ENCODE measurements at regions not wholly inside any gene's neighbourhood (a gene's known extent, or its start where the extent isn't known, plus 50 kb on each side); places are given as distances from the start of the nearest gene placed in this dataset.
A peak's percentile ranks its signal among the peaks of the same experiment; 100 is the strongest.
"Not testable (repeated sequence)": the region's sequence is repeated elsewhere in the genome, so short reads cannot be mapped to it uniquely, and the experiment has no call there.

DNA sequence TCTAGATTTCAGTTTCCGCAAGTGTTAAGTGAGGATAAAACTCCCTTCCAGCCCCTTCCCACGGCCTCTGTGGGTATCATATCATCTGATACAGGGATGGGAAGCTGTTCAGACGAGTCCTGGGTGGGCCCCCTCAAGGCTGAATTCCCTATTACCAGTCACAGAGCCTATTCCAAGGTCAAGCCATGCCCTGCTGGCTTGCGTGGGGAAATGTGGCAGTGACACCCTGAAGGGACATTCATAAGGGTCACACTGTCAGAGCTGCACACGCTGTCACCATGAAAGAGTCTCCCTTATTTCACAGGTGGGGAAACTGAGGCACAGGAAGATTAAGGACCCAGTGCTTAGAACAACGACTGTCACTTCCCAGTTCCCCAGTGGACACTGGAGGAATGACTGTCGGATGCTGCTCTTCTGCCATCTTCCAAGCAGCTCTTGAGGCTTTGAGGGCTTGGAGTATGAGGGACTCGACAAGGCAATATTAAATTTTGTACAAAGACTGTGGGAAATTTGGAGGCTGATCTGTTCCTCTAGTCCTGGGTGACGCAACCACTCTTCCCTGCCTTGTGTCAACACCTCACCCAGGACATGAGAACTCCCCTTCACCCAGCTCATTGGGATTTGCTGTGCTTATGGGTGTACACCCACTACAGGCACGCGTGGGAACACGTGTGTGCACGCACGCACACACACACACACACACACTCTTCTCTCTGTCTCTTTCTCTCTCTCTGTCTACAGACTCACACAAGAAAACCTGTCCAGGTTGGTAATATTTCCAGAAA lies 386.0 kb downstream of the RPS24 start:
- DNase-seq = peak; percentile 4

- no peak for DNase-seq
These were observed 387.5 kb downstream of the RPS24 start for GRCh38 chr10:78420946-78421735.

- DNase-seq = not testable (repeated sequence)
These were observed 390.4 kb downstream of the RPS24 start for GRCh38 chr10:78424050-78424449.

GRCh38 chr10:78424723-78425122 lies 391.1 kb downstream of the RPS24 start:
- DNase-seq = no peak

DNA sequence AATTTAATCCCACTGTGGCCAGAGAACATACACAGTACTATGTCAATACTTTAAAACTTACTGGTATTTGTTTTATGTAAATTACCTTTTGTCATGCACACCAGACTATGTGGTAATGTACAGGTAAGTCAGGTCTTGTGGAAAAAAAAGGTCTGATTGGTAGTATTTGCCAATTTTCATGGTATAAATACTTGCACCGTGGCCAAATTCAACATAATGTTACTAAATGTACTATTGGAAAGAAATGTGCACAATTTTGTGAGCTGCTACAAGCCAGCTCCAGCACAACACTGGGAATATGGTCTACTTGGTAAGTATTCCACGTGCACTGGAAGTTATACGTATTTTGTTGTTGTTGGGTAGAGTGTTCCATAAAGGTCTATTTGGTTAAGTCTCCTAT lies 392.5 kb downstream of the RPS24 start:
- DNase-seq = no peak

DNA sequence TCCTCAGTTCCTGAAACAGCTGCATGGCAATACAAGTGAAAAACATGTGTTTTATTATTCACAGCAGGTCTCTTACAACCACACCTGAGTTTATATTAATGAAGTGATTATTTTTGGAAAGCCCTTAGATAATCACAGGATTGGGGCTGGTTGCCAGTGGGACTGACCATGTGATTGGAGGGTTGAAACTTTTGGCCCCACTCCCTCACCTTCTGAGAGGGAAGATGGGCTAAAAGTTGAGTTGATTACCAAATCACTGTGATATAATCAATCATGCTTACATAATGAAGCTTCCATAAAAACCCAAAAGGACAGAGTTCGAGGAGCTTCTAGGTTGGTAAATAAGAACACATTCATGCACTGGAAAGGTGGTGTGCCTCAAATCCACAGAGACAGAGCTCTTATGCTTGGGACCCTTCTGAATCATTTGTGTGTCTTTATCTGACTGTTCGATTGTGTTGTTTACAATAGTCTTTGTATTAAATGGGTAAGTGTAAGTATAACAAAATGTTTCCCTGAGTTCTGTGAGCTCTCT lies 393.9 kb downstream of the RPS24 start:
- no peak for DNase-seq

DNA sequence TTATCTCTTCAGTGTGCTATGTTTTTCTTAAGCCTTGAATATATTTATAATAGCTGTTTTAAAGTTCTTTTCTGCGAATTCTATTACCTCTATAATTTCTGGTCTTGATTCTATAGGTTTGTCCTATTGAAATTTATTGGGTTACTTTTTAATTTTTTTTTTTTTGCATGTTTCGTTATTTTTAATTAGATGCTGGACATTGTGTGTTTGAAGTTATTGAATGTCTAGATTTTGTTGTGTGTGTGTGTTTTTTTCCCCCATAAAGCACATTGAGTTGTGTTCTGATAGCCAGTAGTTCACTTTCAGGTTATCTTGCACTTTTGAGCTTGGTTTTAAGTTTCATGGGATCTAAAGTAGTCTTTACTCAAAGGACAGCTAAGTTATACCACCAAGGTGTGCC lies 394.9 kb downstream of the RPS24 start:
- DNase-seq = no peak

GRCh38 chr10:78429984-78430383 lies 396.3 kb downstream of the RPS24 start:
- no peak for DNase-seq

DNA sequence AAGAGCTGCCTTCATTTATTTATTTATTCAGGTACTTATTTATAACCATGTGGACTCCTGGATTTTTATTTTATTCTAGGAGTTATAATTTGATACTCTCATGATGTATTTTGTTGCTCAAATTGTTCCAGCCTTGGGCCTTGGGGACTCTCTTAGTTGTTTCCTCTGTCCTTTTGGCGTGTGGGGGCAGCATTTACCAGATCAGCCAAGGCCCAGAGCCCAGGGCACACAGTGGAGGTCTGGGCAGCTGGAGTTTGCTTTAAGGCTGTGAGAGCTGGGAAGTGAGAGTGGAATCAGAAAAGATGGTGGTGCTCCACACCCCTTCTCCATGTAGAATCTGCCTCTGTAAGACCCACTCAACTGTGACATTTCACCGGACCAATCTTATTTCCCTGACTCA lies 398.9 kb downstream of the RPS24 start:
- DNase-seq = no peak

DNA sequence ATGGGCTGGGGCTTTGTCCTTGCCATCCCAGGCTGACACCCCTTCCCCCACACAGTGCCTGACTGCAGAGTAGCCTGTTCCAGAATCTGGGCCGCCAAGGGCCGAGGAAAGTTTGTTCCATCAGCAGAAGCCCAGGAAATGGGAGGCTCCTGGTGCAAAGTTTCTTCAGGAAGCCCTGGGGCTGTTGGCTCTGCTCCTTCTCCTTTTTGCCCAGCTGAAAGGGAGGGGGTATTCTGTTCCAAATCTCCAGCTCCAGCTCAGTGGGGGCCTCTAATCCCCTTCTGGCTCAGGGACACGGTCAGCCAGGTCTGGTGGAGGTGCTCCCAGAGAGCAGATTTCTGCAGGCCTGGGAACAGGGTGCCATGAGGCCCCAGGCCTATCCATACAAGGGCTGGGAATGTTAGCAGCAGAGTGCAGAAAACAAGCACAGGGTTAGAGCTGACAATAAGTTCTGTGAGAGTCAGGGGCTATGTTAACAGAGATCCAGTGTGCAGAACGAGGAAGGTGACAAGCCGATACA lies 399.5 kb downstream of the RPS24 start:
- DNase-seq = peak; percentile 2

DNA sequence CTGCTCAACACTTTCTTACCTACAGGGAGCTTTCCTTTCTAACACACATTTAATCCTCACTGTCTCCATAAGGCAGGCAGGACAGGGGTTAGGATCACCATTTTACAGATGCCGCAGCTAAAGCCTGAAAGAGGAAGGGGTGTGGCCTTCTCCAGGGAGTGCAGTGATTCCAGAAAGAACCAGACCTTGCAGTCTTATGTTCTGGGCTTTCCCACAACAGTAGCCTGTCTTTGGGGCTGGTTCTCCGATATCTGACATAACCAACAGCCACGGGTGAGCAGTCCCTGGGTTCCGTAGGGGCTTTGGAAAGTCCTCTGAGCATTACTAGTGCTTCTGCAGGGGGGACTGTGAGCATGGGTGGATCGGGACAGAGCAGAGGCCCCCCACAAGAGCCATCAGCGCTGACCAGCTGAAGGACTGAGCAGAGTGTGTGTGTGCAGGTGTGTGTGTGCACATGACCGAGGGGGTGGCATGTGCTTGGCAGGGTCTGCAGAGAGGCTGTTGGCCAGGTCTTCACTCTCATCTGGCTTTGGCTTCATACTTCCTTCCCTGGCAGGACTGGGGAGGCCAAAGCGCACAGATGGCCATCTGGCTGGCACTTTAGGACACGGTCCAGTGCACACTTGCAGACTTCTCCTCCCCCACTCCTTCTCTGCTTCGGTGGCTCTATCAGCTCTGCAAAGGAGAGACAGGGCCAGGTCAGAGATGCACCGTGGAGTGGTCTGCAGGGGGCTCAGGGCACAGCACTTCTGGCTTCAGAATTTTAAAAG lies 400.3 kb downstream of the RPS24 start:
- DNase-seq = no peak

GRCh38 chr10:78434886-78435285 lies 401.2 kb downstream of the RPS24 start:
- DNase-seq = no peak

- DNase-seq = no peak
These were observed 402.0 kb downstream of the RPS24 start for GRCh38 chr10:78435484-78436221.

GRCh38 chr10:78436222-78436573 lies 402.5 kb downstream of the RPS24 start:
- DNase-seq = no peak

- no peak for DNase-seq
These were observed 403.2 kb downstream of the RPS24 start for GRCh38 chr10:78436706-78437406.

DNA sequence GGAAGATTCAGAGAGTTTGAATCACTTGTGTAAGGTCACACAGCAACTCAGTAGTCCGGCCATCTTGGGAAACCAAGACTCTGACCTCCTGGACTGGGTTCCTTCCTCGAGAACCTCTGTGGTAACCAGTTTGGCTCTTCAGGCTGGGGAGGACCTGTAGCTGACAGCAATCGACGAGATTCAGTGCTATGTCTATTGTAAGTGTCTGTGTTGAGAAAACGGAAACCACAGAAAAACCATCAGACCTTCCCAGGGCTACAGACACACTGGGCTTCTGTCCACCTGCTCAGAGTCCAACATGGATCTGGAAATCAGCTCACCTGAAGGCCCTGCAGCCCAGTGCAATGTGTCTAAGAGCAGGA lies 403.7 kb downstream of the RPS24 start:
- peak; percentile 7 for DNase-seq

GRCh38 chr10:78437998-78438906 lies 404.6 kb downstream of the RPS24 start:
- peak; percentile 17 for DNase-seq

DNA sequence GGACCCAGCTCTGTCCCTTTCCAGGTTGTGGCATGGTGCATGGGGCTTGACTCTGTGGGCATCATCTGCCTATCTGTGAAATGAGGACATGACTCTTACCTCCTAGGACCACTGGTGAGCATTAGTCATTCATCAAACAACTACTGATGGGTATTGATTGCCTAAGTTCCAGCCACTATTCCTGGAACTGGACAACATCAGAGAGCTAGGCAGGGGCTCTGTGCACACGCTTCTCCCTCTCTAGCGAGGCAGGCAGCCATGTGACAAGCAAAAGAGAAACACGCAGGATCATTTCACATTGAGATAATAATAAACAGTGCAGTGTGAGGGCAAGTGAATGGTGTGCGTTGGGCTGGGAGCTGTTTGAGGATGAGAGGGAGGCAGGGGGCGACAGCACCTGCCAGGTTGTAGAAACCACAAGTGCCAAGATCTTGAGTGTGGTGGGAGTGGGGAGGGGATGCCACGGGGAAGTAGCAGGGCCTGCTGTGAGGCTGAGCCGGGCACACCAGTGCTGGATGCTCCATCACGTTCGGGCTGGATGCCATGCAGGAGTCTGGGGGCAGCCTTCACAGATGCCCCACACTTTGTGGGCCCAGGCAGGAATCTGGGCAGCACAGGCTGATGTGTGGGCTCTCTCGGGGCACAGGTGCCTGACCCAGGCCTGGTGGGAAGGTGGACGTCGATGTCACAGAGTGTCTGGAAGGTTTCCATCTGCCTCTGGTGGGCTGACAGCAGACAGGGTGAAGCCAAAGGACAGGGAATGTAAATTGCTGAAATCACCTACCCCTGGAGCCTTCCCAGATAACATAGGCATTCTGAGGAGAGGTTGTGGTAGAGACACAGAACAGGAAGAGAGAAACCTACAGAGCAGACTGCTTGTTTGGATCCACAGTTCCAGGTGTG lies 405.5 kb downstream of the RPS24 start:
- no peak for DNase-seq

- no peak for DNase-seq
These were observed 407.3 kb downstream of the RPS24 start for GRCh38 chr10:78441010-78441409.

DNA sequence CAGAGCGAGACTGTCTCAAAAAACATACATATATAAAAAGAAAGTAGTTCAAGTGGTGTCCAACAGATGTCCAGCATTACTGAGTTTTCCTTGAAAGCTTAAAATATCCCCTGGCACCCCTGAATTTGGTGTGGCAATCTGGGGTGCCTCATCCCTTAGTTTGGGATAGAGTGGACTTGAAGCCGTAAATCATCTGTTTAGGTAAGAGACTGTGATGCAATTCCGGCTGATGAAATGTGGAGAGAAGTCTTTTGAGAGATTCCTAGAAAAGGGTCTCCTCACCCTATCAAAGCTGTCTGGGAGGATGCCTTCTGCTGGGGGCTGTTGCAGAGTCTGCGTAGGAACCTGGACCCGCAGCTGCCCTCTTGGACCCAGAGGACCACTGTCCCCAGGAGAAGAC lies 408.0 kb downstream of the RPS24 start:
- DNase-seq = no peak

All from CD4-positive, alpha-beta T cell treated with Interleukin-15 for 1 hour (primary cell).